A549 (cell line): ENCODE measurements at regions not wholly inside any gene's neighbourhood (a gene's known extent, or its start where the extent isn't known, plus 50 kb on each side); places are given as distances from the start of the nearest gene placed in this dataset.

Experiments
- ATAC-seq, 2 experiments: fragments of 200-7000 bp in 1 of 2; fragments of >200 bp in 1 of 2; cut with Nextera tagmentation in 1 of 2; cut with Tn5 transposase in 1 of 2; 3 replicates each; pipeline versions ENCODE4 v1.8.0 to v1.9.1; 2018 to 2020; ENCODE audit warnings: mild to moderate bottlenecking in 1 of 2, moderate library complexity in 1 of 2
- CTCF ChIA-PET: fragments of 300-600 bp; sonication (Branson Sonifier 250); formaldehyde crosslinking; extraction: SDS; loops from one replicate; lab custom pipeline; 2021; ENCODE audit warnings: antibody characterized with exemption, inconsistent platforms; lab: Yijun Ruan, JAX
- POLR2A ChIA-PET: fragments of 350-600 bp; formaldehyde crosslinking; extraction: SDS; loops from one replicate; lab custom pipeline; 2021; ENCODE audit warnings: antibody characterized with exemption, inconsistent platforms; lab: Yijun Ruan, JAX
- DNase-seq, 2 experiments: peaks; one replicate each; pipeline versions ENCODE4 v3.0.0 to v3.0.0-alpha.2; 2011 to 2016; ENCODE audit warnings: low read depth in 1 of 2, low spot score in 1 of 2
- FAIRE-seq: peaks from 2 replicates; lab custom pipeline; 2011; peaks lifted over from hg19 to GRCh38; lab: Jason Lieb, UNC
- H3K27ac ChIP-seq, 2 experiments: fragments of >200 bp; sonication (Bioruptor Twin); formaldehyde crosslinking; 3 replicates each; pipeline ENCODE4 v1.5.1; 2016 to 2017
- H3K4me1 ChIP-seq: fragments of >200 bp; sonication (Bioruptor Twin); formaldehyde crosslinking; 3 replicates; pipeline ENCODE4 v1.6.1; 2016
- H3K4me2 ChIP-seq: fragments of >200 bp; sonication (Bioruptor Twin); formaldehyde crosslinking; 3 replicates; pipeline ENCODE4 v1.6.1; 2016
- H3K4me3 ChIP-seq: fragments of >200 bp; sonication (Bioruptor Twin); formaldehyde crosslinking; 3 replicates; pipeline ENCODE4 v1.5.1; 2016
- H3K9me3 ChIP-seq: fragments of >200 bp; sonication (Bioruptor Twin); formaldehyde crosslinking; 3 replicates; pipeline ENCODE4 v1.6.1; 2016
- CHD2 ChIP-seq: fragments of 150-350 bp; IDR thresholded peaks from 2 replicates; pipeline ENCODE4 v1.6.1; 2014; ENCODE audit warnings: low read length; ENCODE audit not compliant: partially characterized antibody
- EHF ChIP-seq: fragments of 250-450 bp; sonication (Bioruptor Pico); IDR thresholded peaks from 2 replicates; pipeline ENCODE4 v1.5.0; 2020; ENCODE audit warnings: mild to moderate bottlenecking
- ESRRA ChIP-seq: fragments of 150-350 bp; IDR thresholded peaks from 2 replicates; pipeline ENCODE4 v1.6.1; 2014; ENCODE audit warnings: mild to moderate bottlenecking, low read length, borderline replicate concordance
- FOSL2 ChIP-seq, 2 experiments: fragments of 450-650 bp in 1 of 2; fragments of >200 bp in 1 of 2; sonication (Bioruptor Twin) in 1 of 2; formaldehyde crosslinking; IDR thresholded peaks; 2 replicates each; pipeline versions ENCODE4 v1.5.0 to v1.6.1; 2016 to 2020; ENCODE audit warnings: mild to moderate bottlenecking in 1 of 2, moderate library complexity in 1 of 2
- HDAC2 ChIP-seq: fragments of 200-600 bp; sonication (generic); IDR thresholded peaks from 2 replicates; pipeline ENCODE4 v1.6.1; 2016
- HEYL ChIP-seq: fragments of 250-450 bp; sonication (Bioruptor Pico); IDR thresholded peaks from 2 replicates; pipeline ENCODE4 v1.8.0; 2021; ENCODE audit warnings: mild to moderate bottlenecking, moderate library complexity
- HOXA7 ChIP-seq: fragments of 250-450 bp; sonication (Bioruptor Pico); IDR thresholded peaks from 2 replicates; pipeline ENCODE4 v1.5.0; 2020; ENCODE audit warnings: mild to moderate bottlenecking, moderate library complexity
- KDM1A ChIP-seq: fragments of 200-600 bp; sonication (generic); IDR thresholded peaks from 2 replicates; pipeline ENCODE4 v1.6.1; 2016; ENCODE audit warnings: low read depth, mild to moderate bottlenecking
- MAFK ChIP-seq: fragments of 450-650 bp; IDR thresholded peaks from 2 replicates; pipeline ENCODE4 v1.6.1; 2014; ENCODE audit not compliant: partially characterized antibody
- MAZ ChIP-seq: fragments of 150-350 bp; IDR thresholded peaks from 2 replicates; pipeline ENCODE4 v1.6.1; 2014; ENCODE audit warnings: antibody characterized with exemption, low read depth, low read length, borderline replicate concordance
- NFE2L2 ChIP-seq: fragments of 150-350 bp; conservative IDR thresholded peaks from 2 replicates; pipeline ENCODE4 v1.6.1; 2014; ENCODE audit warnings: low read length
- RAD21 ChIP-seq, 2 experiments: fragments of >200 bp in 1 of 2; sonication (Bioruptor Twin) in 1 of 2; formaldehyde crosslinking in 1 of 2; IDR thresholded peaks in 1 of 2; conservative IDR thresholded peaks in 1 of 2; 2 replicates in 1 of 2; 3 replicates in 1 of 2; pipeline ENCODE4 v1.6.1; 2012 to 2018; ENCODE audit warnings: inconsistent platforms in 1 of 2
- RARB ChIP-seq: fragments of 250-450 bp; sonication (Bioruptor Pico); IDR thresholded peaks from 2 replicates; pipeline ENCODE4 v1.8.0; 2021; ENCODE audit warnings: mild to moderate bottlenecking, moderate library complexity
- SREBF2 ChIP-seq: fragments of 450-650 bp; IDR thresholded peaks from 2 replicates; pipeline ENCODE4 v1.6.1; 2014; ENCODE audit warnings: mild to moderate bottlenecking, moderate library complexity
- TP53 ChIP-seq: fragments of 250-450 bp; sonication (Bioruptor Pico); IDR thresholded peaks from 2 replicates; pipeline ENCODE4 v1.5.0; 2021; ENCODE audit warnings: mild to moderate bottlenecking, moderate library complexity
- ZFP36 ChIP-seq: fragments of 450-650 bp; IDR thresholded peaks from 2 replicates; pipeline ENCODE4 v1.6.1; 2014; ENCODE audit warnings: borderline replicate concordance; ENCODE audit not compliant: partially characterized antibody
- ZNF302 ChIP-seq: fragments of 250-450 bp; sonication (Bioruptor Pico); IDR thresholded peaks from 2 replicates; pipeline ENCODE4 v1.9.0; 2021; ENCODE audit warnings: inconsistent platforms, mild to moderate bottlenecking, moderate library complexity
- ZSCAN20 ChIP-seq: fragments of 250-450 bp; sonication (Bioruptor Pico); IDR thresholded peaks from 2 replicates; pipeline ENCODE4 v1.8.0; 2022; ENCODE audit warnings: mild to moderate bottlenecking, moderate library complexity
- WGBS: methylation state at CpG from one replicate; pipeline ENCODE4 v1.1.6; 2017; ENCODE audit errors: missing lambda C conversion rate; 5-methylcytosine and 5-hydroxymethylcytosine counted together
- TF ChIP-seq, protein P1 (sequence below): fragments of >200 bp; sonication (Bioruptor Twin); formaldehyde crosslinking; IDR thresholded peaks from 3 replicates; pipeline ENCODE4 v1.6.1; 2016
- TF ChIP-seq, protein P2 (sequence below): fragments of 450-650 bp; IDR thresholded peaks from 2 replicates; pipeline ENCODE4 v1.6.1; 2014; ENCODE audit warnings: antibody characterized with exemption
- TF ChIP-seq, protein P3 (sequence below): fragments of >200 bp; sonication (Bioruptor Twin); formaldehyde crosslinking; IDR thresholded peaks from 3 replicates; pipeline ENCODE4 v1.5.1; 2016
- TF ChIP-seq, protein P4 (sequence below): fragments of 250-450 bp; sonication (Bioruptor Pico); IDR thresholded peaks from 2 replicates; pipeline ENCODE4 v1.5.0; 2021; ENCODE audit warnings: mild to moderate bottlenecking, moderate library complexity, borderline replicate concordance

DNA sequence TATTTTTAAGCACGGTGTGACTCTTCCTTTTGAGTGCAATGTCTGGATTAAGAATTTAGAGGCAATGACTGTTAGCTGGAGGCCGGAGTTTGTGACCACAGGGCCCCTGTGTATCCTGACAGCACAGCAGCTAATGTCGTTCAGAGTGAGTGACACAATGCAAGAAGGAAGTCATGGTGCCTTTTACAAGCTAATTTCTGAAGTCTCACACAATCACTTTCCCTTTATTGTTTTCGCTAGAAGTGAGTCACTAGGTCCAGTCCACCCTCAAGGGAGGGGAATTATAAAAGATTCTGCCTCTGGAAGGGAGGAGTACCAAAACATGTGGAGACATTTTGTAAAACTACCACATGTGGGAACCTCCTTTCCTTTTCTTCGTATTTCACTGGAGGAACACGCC is 185.5 kb upstream of the FGF10 start:
- POLR2A ChIA-PET: no interaction called here
- WGBS: 2% methylated on average over 6 of the region's 6 CpGs

DNA sequence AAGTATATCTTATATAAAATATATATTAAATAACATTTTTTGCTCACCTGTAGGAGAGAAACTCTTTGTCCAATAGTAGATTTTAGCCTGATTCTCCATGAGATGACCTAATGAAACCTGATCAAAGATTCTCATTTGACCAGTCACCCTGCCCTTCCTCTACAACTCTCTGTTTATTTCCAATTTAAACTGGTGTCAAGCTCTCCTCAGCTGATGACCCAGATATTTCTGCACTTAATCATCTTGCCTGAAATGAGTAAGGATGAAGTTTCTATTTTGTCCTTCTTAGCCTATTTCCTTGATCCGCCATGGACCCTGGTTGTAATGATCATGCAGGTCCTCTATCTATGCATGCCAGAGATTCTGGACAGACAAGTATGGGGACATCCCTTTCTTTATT is 179.3 kb upstream of the FGF10 start:
- FAIRE-seq (no peak), ATAC-seq (no peak), DNase-seq (no peak)
- Histone ChIP-seq H3K27ac (no peak overlapping the region), H3K4me3 (no peak overlapping the region), H3K4me1 (no peaks in the 10 kb centered on the region), H3K9me3 (no peaks in the 10 kb centered on the region), H3K4me2 (no peak overlapping the region)
- ChIA-PET POLR2A (no interaction called here), CTCF (no interaction called here)
- TF ChIP-seq ZSCAN20 (CRISPR knock-in tag): no peak
- no peak for TF ChIP-seq HDAC2
- TF ChIP-seq, protein P1, sequence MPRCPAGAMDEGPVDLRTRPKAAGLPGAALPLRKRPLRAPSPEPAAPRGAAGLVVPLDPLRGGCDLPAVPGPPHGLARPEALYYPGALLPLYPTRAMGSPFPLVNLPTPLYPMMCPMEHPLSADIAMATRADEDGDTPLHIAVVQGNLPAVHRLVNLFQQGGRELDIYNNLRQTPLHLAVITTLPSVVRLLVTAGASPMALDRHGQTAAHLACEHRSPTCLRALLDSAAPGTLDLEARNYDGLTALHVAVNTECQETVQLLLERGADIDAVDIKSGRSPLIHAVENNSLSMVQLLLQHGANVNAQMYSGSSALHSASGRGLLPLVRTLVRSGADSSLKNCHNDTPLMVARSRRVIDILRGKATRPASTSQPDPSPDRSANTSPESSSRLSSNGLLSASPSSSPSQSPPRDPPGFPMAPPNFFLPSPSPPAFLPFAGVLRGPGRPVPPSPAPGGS: no peak
- no peak for TF ChIP-seq RAD21 (conservative IDR thresholded peaks at IDR 0.05 in 1 of 2, IDR thresholded peaks at IDR 0.05 in 1 of 2)
- TF ChIP-seq, protein P2, sequence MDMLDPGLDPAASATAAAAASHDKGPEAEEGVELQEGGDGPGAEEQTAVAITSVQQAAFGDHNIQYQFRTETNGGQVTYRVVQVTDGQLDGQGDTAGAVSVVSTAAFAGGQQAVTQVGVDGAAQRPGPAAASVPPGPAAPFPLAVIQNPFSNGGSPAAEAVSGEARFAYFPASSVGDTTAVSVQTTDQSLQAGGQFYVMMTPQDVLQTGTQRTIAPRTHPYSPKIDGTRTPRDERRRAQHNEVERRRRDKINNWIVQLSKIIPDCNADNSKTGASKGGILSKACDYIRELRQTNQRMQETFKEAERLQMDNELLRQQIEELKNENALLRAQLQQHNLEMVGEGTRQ: no peak
- WGBS: 3% methylated on average over 1 of the region's 1 CpG

More for the DNA sequence above, 185.5 kb upstream of the FGF10 start:
- TF ChIP-seq KDM1A: no peak
- Histone ChIP-seq H3K4me3 (no peak overlapping the region), H3K27ac (no peak overlapping the region), H3K9me3 (no peaks in the 10 kb centered on the region), H3K4me1 (no peaks in the 10 kb centered on the region), H3K4me2 (no peak overlapping the region)
- CTCF ChIA-PET: no interaction called here
- no peak for ATAC-seq
- no peak for FAIRE-seq
- no peak for DNase-seq

DNA sequence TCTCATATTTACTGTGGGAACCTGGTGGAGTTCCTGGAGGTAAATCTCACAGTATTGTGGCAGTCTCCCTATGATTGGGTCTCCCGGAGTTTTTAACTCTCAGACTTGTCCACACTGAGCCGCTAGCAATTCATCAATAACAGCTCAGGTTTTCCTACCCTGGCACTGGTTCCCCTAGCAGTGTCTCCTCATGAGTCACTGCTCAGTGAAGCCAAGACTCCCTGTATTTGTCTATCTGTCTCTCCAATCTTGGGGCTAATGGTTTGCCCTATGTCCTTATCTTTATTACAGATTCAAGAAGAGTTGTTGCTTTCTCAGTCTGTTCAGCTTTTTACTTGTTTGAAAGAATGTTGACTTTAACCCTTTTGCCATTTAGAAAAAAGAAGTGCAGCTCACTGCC is 176.7 kb upstream of the FGF10 start:
- FAIRE-seq (no peak), ATAC-seq (no peak), DNase-seq (no peak)
- no peak overlapping the region for H3K27ac ChIP-seq
- no peak overlapping the region for H3K4me3 ChIP-seq
- no peak overlapping the region for H3K4me2 ChIP-seq
- no peaks in the 10 kb centered on the region for H3K9me3 ChIP-seq
- H3K4me1 ChIP-seq: no peaks in the 10 kb centered on the region
- CTCF ChIA-PET: no interaction called here
- POLR2A ChIA-PET: no interaction called here
- 4% methylated on average over 2 of the region's 2 CpGs for WGBS
- TF ChIP-seq, protein P3, sequence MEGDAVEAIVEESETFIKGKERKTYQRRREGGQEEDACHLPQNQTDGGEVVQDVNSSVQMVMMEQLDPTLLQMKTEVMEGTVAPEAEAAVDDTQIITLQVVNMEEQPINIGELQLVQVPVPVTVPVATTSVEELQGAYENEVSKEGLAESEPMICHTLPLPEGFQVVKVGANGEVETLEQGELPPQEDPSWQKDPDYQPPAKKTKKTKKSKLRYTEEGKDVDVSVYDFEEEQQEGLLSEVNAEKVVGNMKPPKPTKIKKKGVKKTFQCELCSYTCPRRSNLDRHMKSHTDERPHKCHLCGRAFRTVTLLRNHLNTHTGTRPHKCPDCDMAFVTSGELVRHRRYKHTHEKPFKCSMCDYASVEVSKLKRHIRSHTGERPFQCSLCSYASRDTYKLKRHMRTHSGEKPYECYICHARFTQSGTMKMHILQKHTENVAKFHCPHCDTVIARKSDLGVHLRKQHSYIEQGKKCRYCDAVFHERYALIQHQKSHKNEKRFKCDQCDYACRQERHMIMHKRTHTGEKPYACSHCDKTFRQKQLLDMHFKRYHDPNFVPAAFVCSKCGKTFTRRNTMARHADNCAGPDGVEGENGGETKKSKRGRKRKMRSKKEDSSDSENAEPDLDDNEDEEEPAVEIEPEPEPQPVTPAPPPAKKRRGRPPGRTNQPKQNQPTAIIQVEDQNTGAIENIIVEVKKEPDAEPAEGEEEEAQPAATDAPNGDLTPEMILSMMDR: no peak
- TF ChIP-seq HEYL (CRISPR knock-in tag): no peak
- TF ChIP-seq RAD21 (conservative IDR thresholded peaks at IDR 0.05 in 1 of 2, IDR thresholded peaks at IDR 0.05 in 1 of 2): no peak
- no peak for TF ChIP-seq SREBF2
- no peak for TF ChIP-seq ESRRA
- no peak for TF ChIP-seq CHD2
- no peak for TF ChIP-seq NFE2L2
- TF ChIP-seq HOXA7: no peak
- TF ChIP-seq RARB (CRISPR knock-in tag): no peak
- no peak for TF ChIP-seq TP53 (CRISPR knock-in tag)
- no peak for TF ChIP-seq ZNF302 (CRISPR knock-in tag)
- no peak for TF ChIP-seq MAZ
- TF ChIP-seq HDAC2: no peak
- TF ChIP-seq FOSL2 (IDR thresholded peaks at IDR 0.05): no peak
- TF ChIP-seq FOSL2 (CRISPR knock-in tag; IDR thresholded peaks at IDR 0.05): no peak
- no peak for TF ChIP-seq MAFK
- TF ChIP-seq ZFP36: no peak
- TF ChIP-seq, protein P4, sequence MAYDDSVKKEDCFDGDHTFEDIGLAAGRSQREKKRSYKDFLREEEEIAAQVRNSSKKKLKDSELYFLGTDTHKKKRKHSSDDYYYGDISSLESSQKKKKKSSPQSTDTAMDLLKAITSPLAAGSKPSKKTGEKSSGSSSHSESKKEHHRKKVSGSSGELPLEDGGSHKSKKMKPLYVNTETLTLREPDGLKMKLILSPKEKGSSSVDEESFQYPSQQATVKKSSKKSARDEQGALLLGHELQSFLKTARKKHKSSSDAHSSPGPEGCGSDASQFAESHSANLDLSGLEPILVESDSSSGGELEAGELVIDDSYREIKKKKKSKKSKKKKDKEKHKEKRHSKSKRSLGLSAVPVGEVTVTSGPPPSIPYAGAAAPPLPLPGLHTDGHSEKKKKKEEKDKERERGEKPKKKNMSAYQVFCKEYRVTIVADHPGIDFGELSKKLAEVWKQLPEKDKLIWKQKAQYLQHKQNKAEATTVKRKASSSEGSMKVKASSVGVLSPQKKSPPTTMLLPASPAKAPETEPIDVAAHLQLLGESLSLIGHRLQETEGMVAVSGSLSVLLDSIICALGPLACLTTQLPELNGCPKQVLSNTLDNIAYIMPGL (CRISPR knock-in tag): no peak
- TF ChIP-seq EHF (CRISPR knock-in tag): no peak
